Activated naive CD4-positive, alpha-beta T cell treated with anti-CD3 and anti-CD28 coated beads for 36 hours (primary cell): ENCODE measurements at regions not wholly inside any gene's neighbourhood (a gene's known extent, or its start where the extent isn't known, plus 50 kb on each side); places are given as distances from the start of the nearest gene placed in this dataset.
A peak's percentile ranks its signal among the peaks of the same experiment; 100 is the strongest.

Experiments used
- CTCF ChIA-PET: fragments of 350-600 bp; sonication (Branson Sonifier 250); formaldehyde crosslinking; loops from one replicate; lab custom pipeline; 2021; ENCODE audit warnings: antibody characterized with exemption; lab: Charles Lee
- DNase-seq: peaks from one replicate; pipeline ENCODE4 v3.0.0-alpha.2; 2020
- H3K27ac Mint-ChIP-seq: one replicate; pipeline ENCODE4 v1.8.0; 2021; ENCODE audit warnings: mild to moderate bottlenecking, mixed read lengths
- H3K27me3 Mint-ChIP-seq: one replicate; pipeline ENCODE4 v1.8.0; 2021; ENCODE audit warnings: low read depth, mixed read lengths
- H3K36me3 Mint-ChIP-seq: one replicate; pipeline ENCODE4 v1.8.0; 2021; ENCODE audit warnings: low read depth, mixed read lengths
- H3K4me1 Mint-ChIP-seq: one replicate; pipeline ENCODE4 v1.8.0; 2021; ENCODE audit warnings: low read depth, mixed read lengths
- H3K4me3 Mint-ChIP-seq: one replicate; pipeline ENCODE4 v1.8.0; 2021; ENCODE audit warnings: mild to moderate bottlenecking, moderate library complexity, mixed read lengths
- H3K9me3 Mint-ChIP-seq: one replicate; pipeline ENCODE4 v1.8.0; 2021; ENCODE audit warnings: mixed read lengths
- intact Hi-C: fragments of 100-400 bp; cut with micrococcal nuclease; formaldehyde crosslinking; loops from one replicate; pipeline ENCODE4 v1.15.1; 2023

GRCh38 chr10:124346831-124347230 lies 71.9 kb downstream of the OAT start:
- H3K27ac Mint-ChIP-seq = no peak overlapping the region
- CTCF ChIA-PET = no interaction called here
- no peak for DNase-seq
- H3K4me3 Mint-ChIP-seq = no peak overlapping the region
- peaks cover 2% of the 10 kb centered on the region for H3K4me1 Mint-ChIP-seq
- H3K36me3 Mint-ChIP-seq = no peaks in the 10 kb centered on the region
- no peaks in the 10 kb centered on the region for H3K27me3 Mint-ChIP-seq
- intact Hi-C loops = no loop called here
- H3K9me3 Mint-ChIP-seq = no peaks in the 10 kb centered on the region

GRCh38 chr10:124345521-124345920 lies 73.2 kb downstream of the OAT start:
- no peaks in the 10 kb centered on the region for H3K9me3 Mint-ChIP-seq
- CTCF ChIA-PET = no interaction called here
- no peaks in the 10 kb centered on the region for H3K36me3 Mint-ChIP-seq
- H3K27ac Mint-ChIP-seq = no peak overlapping the region
- no peaks in the 10 kb centered on the region for H3K27me3 Mint-ChIP-seq
- no peak overlapping the region for H3K4me3 Mint-ChIP-seq
- intact Hi-C loops = no loop called here
- H3K4me1 Mint-ChIP-seq = peaks cover 10% of the 10 kb centered on the region
- DNase-seq = no peak

GRCh38 chr10:124344931-124345330 lies 73.8 kb downstream of the OAT start:
- no peaks in the 10 kb centered on the region for H3K27me3 Mint-ChIP-seq
- no peak overlapping the region for H3K4me3 Mint-ChIP-seq
- no peaks in the 10 kb centered on the region for H3K36me3 Mint-ChIP-seq
- CTCF ChIA-PET = no interaction called here
- no peaks in the 10 kb centered on the region for H3K9me3 Mint-ChIP-seq
- H3K27ac Mint-ChIP-seq = no peak overlapping the region
- peaks cover 10% of the 10 kb centered on the region for H3K4me1 Mint-ChIP-seq
- intact Hi-C loops = no loop called here
- DNase-seq = no peak

- H3K36me3 Mint-ChIP-seq = no peaks in the 10 kb centered on the region
- no peak overlapping the region for H3K27ac Mint-ChIP-seq
- no peaks in the 10 kb centered on the region for H3K27me3 Mint-ChIP-seq
- DNase-seq = no peak
- CTCF ChIA-PET = no interaction called here
- H3K4me3 Mint-ChIP-seq = no peak overlapping the region
- peaks cover 10% of the 10 kb centered on the region for H3K4me1 Mint-ChIP-seq
- intact Hi-C loops = no loop called here
- H3K9me3 Mint-ChIP-seq = no peaks in the 10 kb centered on the region
Measured at GRCh38 chr10:124344266-124344590, 74.5 kb downstream of the OAT start.

GRCh38 chr10:124343351-124344265 lies 75.1 kb downstream of the OAT start:
- no peak overlapping the region for H3K4me3 Mint-ChIP-seq
- no peak for DNase-seq
- CTCF ChIA-PET = interaction anchor here (0.7 kb wide), 1 partner anchor 479 kb away, joined by 3 read pairs; no protein-coding TSS in a partner anchor
- no peaks in the 10 kb centered on the region for H3K27me3 Mint-ChIP-seq
- H3K36me3 Mint-ChIP-seq = no peaks in the 10 kb centered on the region
- H3K9me3 Mint-ChIP-seq = no peaks in the 10 kb centered on the region
- intact Hi-C loops = no loop called here
- H3K27ac Mint-ChIP-seq = no peak overlapping the region
- peaks cover 10% of the 10 kb centered on the region for H3K4me1 Mint-ChIP-seq

GRCh38 chr10:124342821-124343170 lies 75.9 kb downstream of the OAT start:
- Mint-ChIP-seq H3K4me3 (no peak overlapping the region), H3K27me3 (no peaks in the 10 kb centered on the region), H3K36me3 (no peaks in the 10 kb centered on the region), H3K9me3 (no peaks in the 10 kb centered on the region), H3K27ac (no peak overlapping the region), H3K4me1 (peaks cover 10% of the 10 kb centered on the region)
- intact Hi-C loops = no loop called here
- CTCF ChIA-PET = no interaction called here
- no peak for DNase-seq

GRCh38 chr10:124342136-124342820 lies 76.4 kb downstream of the OAT start:
- intact Hi-C loops = no loop called here
- no peaks in the 10 kb centered on the region for H3K27me3 Mint-ChIP-seq
- H3K36me3 Mint-ChIP-seq = no peaks in the 10 kb centered on the region
- H3K9me3 Mint-ChIP-seq = no peaks in the 10 kb centered on the region
- CTCF ChIA-PET = no interaction called here
- no peak overlapping the region for H3K4me3 Mint-ChIP-seq
- peaks cover 10% of the 10 kb centered on the region for H3K4me1 Mint-ChIP-seq
- no peak overlapping the region for H3K27ac Mint-ChIP-seq
- no peak for DNase-seq

GRCh38 chr10:124341768-124342135 lies 77.0 kb downstream of the OAT start:
- CTCF ChIA-PET = no interaction called here
- no peak overlapping the region for H3K27ac Mint-ChIP-seq
- no peak overlapping the region for H3K4me3 Mint-ChIP-seq
- peaks cover 10% of the 10 kb centered on the region for H3K4me1 Mint-ChIP-seq
- no peaks in the 10 kb centered on the region for H3K36me3 Mint-ChIP-seq
- peak; percentile 66 for DNase-seq
- H3K9me3 Mint-ChIP-seq = no peaks in the 10 kb centered on the region
- H3K27me3 Mint-ChIP-seq = no peaks in the 10 kb centered on the region
- intact Hi-C loops = no loop called here

- H3K4me3 Mint-ChIP-seq = no peak overlapping the region
- peaks cover 10% of the 10 kb centered on the region for H3K4me1 Mint-ChIP-seq
- DNase-seq = no peak
- no peaks in the 10 kb centered on the region for H3K27me3 Mint-ChIP-seq
- intact Hi-C loops = no loop called here
- CTCF ChIA-PET = interaction anchor here (1.3 kb wide), 1 partner anchor 346 kb away, joined by 3 read pairs; no protein-coding TSS in a partner anchor
- H3K9me3 Mint-ChIP-seq = no peaks in the 10 kb centered on the region
- no peaks in the 10 kb centered on the region for H3K36me3 Mint-ChIP-seq
- H3K27ac Mint-ChIP-seq = no peak overlapping the region
Measured at GRCh38 chr10:124340033-124340760, 78.5 kb downstream of the OAT start.

- H3K36me3 Mint-ChIP-seq = no peaks in the 10 kb centered on the region
- intact Hi-C loops = no loop called here
- H3K27me3 Mint-ChIP-seq = no peaks in the 10 kb centered on the region
- H3K9me3 Mint-ChIP-seq = no peaks in the 10 kb centered on the region
- no peak overlapping the region for H3K27ac Mint-ChIP-seq
- no peak for DNase-seq
- no peak overlapping the region for H3K4me3 Mint-ChIP-seq
- CTCF ChIA-PET = interaction anchor here (1.3 kb wide), 1 partner anchor 345 kb away, joined by 3 read pairs; no protein-coding TSS in a partner anchor
- H3K4me1 Mint-ChIP-seq = peaks cover 10% of the 10 kb centered on the region
Measured at GRCh38 chr10:124339119-124340032, 79.3 kb downstream of the OAT start.

- no peak for DNase-seq
- no peaks in the 10 kb centered on the region for H3K27me3 Mint-ChIP-seq
- H3K27ac Mint-ChIP-seq = no peak overlapping the region
Measured at GRCh38 chr10:124338276-124338925, 80.3 kb downstream of the OAT start.

More at GRCh38 chr10:124338276-124338925, 80.3 kb downstream of the OAT start:
- CTCF ChIA-PET = no interaction called here
- Mint-ChIP-seq H3K9me3 (no peaks in the 10 kb centered on the region), H3K4me1 (peaks cover 10% of the 10 kb centered on the region), H3K36me3 (no peaks in the 10 kb centered on the region), H3K4me3 (no peak overlapping the region)
- intact Hi-C loops = no loop called here
